Naive thymus-derived CD4-positive, alpha-beta T cell (primary cell): ENCODE measurements at regions not wholly inside any gene's neighbourhood (a gene's known extent, or its start where the extent isn't known, plus 50 kb on each side); places are given as distances from the start of the nearest gene placed in this dataset.

Experiments used
- ATAC-seq: fragments of 150-1000 bp; cut with Tn5 transposase; 2 replicates; pipeline ENCODE4 v1.10.0; 2021; ENCODE audit warnings: mild to moderate bottlenecking, moderate library complexity
- CTCF ChIA-PET: fragments of 350-600 bp; sonication (Branson Sonifier 250); formaldehyde crosslinking; loops from one replicate; lab custom pipeline; 2021; ENCODE audit warnings: antibody characterized with exemption; lab: Charles Lee
- POLR2A ChIA-PET: fragments of 350-600 bp; sonication (Branson Sonifier 250); formaldehyde crosslinking; loops from one replicate; lab custom pipeline; 2021; ENCODE audit warnings: antibody characterized with exemption, inconsistent platforms; lab: Charles Lee
- DNase-seq, 9 donors: peaks; one replicate each; pipeline versions ENCODE4 v3.0.0 to v3.0.0-alpha.2; 2020 to 2022; ENCODE audit warnings: mixed read lengths in 1 of 9
- H3K27ac ChIP-seq: one replicate; pipeline ENCODE4 v1.7.0; 2013; ENCODE audit warnings: mild to moderate bottlenecking, low read depth, low read length, moderate library complexity
- H3K27me3 ChIP-seq, 2 donors: one replicate each; pipeline ENCODE4 v1.7.0; 2013; ENCODE audit warnings: low read length in 2 of 2, mild to moderate bottlenecking in 2 of 2, moderate library complexity in 2 of 2; ENCODE audit not compliant: control insufficient read depth in 2 of 2, insufficient read depth in 2 of 2
- H3K36me3 ChIP-seq, 3 experiments: 1 replicate in 2 of 3; 2 replicates in 1 of 3; pipeline ENCODE4 v1.7.0; 2013; ENCODE audit warnings: low read length in 3 of 3, mild to moderate bottlenecking in 3 of 3, moderate library complexity in 1 of 3; ENCODE audit not compliant: insufficient read depth in 3 of 3, control insufficient read depth in 2 of 3
- H3K4me1 ChIP-seq, 2 donors: one replicate each; pipeline ENCODE4 v1.7.0; 2013; ENCODE audit warnings: low read length in 2 of 2, mild to moderate bottlenecking in 2 of 2, moderate library complexity in 1 of 2; ENCODE audit not compliant: control insufficient read depth in 2 of 2, insufficient read depth in 2 of 2
- H3K4me3 ChIP-seq: 2 replicates; pipeline ENCODE4 v1.7.0; 2013; ENCODE audit warnings: mild to moderate bottlenecking, low read length
- H3K9me3 ChIP-seq, 3 experiments: 1 replicate in 2 of 3; 2 replicates in 1 of 3; pipeline ENCODE4 v1.7.0; 2013; ENCODE audit warnings: low read length in 3 of 3; ENCODE audit not compliant: control insufficient read depth in 2 of 3
- H3K27ac Mint-ChIP-seq, 9 donors: one replicate each; pipeline ENCODE4 v1.8.0; 2020 to 2022; ENCODE audit warnings: mixed read lengths in 9 of 9, mild to moderate bottlenecking in 8 of 9, moderate library complexity in 5 of 9, inconsistent platforms in 2 of 9
- H3K27me3 Mint-ChIP-seq, 5 donors: one replicate each; pipeline ENCODE4 v1.8.0; 2021 to 2022; ENCODE audit warnings: mixed read lengths in 5 of 5, mild to moderate bottlenecking in 1 of 5
- H3K36me3 Mint-ChIP-seq, 5 donors: one replicate each; pipeline ENCODE4 v1.8.0; 2020 to 2022; ENCODE audit warnings: mixed read lengths in 5 of 5, mild to moderate bottlenecking in 3 of 5, inconsistent platforms in 1 of 5
- H3K4me1 Mint-ChIP-seq, 7 donors: one replicate each; pipeline ENCODE4 v1.8.0; 2020 to 2022; ENCODE audit warnings: mixed read lengths in 7 of 7, mild to moderate bottlenecking in 3 of 7, inconsistent platforms in 1 of 7
- H3K4me3 Mint-ChIP-seq, 10 donors: one replicate each; pipeline ENCODE4 v1.8.0; 2020 to 2022; ENCODE audit warnings: mild to moderate bottlenecking in 10 of 10, mixed read lengths in 10 of 10, moderate library complexity in 6 of 10, inconsistent platforms in 2 of 10
- H3K9me3 Mint-ChIP-seq, 11 donors: one replicate each; pipeline ENCODE4 v1.8.0; 2020 to 2022; ENCODE audit warnings: mixed read lengths in 11 of 11, mild to moderate bottlenecking in 4 of 11, inconsistent platforms in 1 of 11, moderate library complexity in 1 of 11
- intact Hi-C, 2 donors: fragments of 100-400 bp; cut with micrococcal nuclease; formaldehyde crosslinking; loops; one replicate each; pipeline ENCODE4 v1.15.1; 2023

GRCh38 chr1:186609183-186609582 lies 71.0 kb downstream of the PTGS2 start:
- Mint-ChIP-seq H3K36me3 (peaks cover 0 to 3% (median 0%) of the 10 kb centered on the region in 5 donors), H3K9me3 (peaks cover 0 to 10% (median 0%) of the 10 kb centered on the region in 11 donors), H3K4me3 (no peak overlapping the region), H3K27ac (no peak overlapping the region), H3K27me3 (peaks cover 9 to 61% (median 25%) of the 10 kb centered on the region in 5 donors), H3K4me1 (peaks cover 5 to 12% (median 6%) of the 10 kb centered on the region in 7 donors)
- Histone ChIP-seq H3K4me1 (peaks cover 0 to 4% of the 10 kb centered on the region in 2 donors), H3K4me3 (no peak overlapping the region), H3K9me3 (no peaks in the 10 kb centered on the region), H3K27ac (no peak overlapping the region), H3K36me3 (no peaks in the 10 kb centered on the region), H3K27me3 (no peaks in the 10 kb centered on the region)
- ATAC-seq = no peak
- CTCF ChIA-PET = no interaction called here
- no peak for DNase-seq
- intact Hi-C loops = loop anchor here in 1 of 2 donors (5.0 kb wide), 1 partner anchor 198 kb away; no protein-coding TSS in a partner anchor
- POLR2A ChIA-PET = no interaction called here

DNA sequence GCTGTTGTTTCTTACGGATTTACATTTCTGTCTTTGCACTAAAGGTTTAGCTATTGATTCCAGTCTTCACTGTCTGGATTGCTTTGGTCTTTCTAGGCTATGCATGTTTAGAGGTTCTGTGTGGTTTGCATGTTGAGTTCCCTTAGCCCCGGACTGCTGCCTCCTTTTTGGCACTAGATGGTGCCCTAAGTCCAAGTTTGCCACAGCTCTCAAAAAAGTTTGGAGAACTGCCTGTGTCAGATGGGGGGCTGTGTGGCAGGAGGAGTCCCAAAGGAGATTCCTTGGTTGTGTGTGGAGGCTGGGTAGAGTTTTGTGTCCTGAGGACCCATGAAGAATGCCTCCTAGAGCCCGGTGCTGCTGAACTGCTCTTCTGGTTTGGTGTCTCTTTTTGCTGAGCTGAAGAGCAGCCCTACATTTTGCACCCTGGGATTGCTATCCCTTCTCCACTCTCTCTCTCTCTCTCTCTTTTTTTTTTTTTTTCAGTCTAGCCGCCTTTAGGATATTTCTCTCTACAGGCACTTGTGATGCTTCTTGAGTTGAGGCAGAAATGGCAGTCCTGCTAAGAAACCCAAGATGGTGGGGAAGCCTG lies 74.4 kb downstream of the PTGS2 start:
- Histone ChIP-seq H3K4me3 (no peak overlapping the region), H3K27me3 (no peaks in the 10 kb centered on the region), H3K36me3 (no peaks in the 10 kb centered on the region), H3K9me3 (no peaks in the 10 kb centered on the region), H3K27ac (no peak overlapping the region), H3K4me1 (no peaks in the 10 kb centered on the region)
- POLR2A ChIA-PET = no interaction called here
- Mint-ChIP-seq H3K27ac (no peak overlapping the region), H3K4me1 (no peaks in the 10 kb centered on the region), H3K9me3 (peaks cover 0 to 12% (median 0%) of the 10 kb centered on the region in 11 donors), H3K27me3 (peaks cover 14 to 64% (median 35%) of the 10 kb centered on the region in 5 donors), H3K36me3 (no peaks in the 10 kb centered on the region), H3K4me3 (no peak overlapping the region)
- DNase-seq (peak in 4 of 9 donors; percentile 6 to 36 (median 18)), ATAC-seq (peak; percentile 54)
- intact Hi-C loops = loop anchor here in 1 of 2 donors (1.0 to 5.0 kb wide), 5 partner anchors 8 to 380 kb away; no protein-coding TSS in a partner anchor
- CTCF ChIA-PET = interaction anchor here (1.4 kb wide), 1 partner anchor 380 kb away, joined by 5 read pairs; no protein-coding TSS in a partner anchor

DNA sequence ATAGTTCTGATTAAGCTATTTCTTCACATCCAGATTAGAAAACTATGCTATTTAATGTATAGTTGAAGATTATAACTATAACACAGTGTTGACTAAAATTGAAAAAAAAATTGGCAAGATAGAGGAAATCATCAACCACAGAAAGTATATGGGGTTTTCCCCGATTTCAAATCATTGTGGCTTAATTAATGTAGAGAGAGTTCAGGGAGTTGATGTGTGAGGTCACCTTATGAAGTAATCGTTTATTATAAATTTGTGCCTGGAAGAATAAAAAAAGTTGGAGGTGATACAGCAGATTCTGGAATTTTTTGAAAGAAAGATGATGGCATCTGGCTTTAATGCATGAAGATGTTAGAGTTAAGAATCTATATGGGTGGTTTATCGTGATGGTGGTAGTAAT lies 84.3 kb downstream of the PTGS2 start:
- H3K27me3 Mint-ChIP-seq = peaks cover 0 to 43% (median 0%) of the 10 kb centered on the region in 5 donors
- intact Hi-C loops = no loop called here
- ATAC-seq (no peak), DNase-seq (no peak)
- ChIA-PET CTCF (no interaction called here), POLR2A (interaction anchor here (0.6 kb wide), 1 partner anchor 1932 kb away, joined by 3 read pairs; no protein-coding TSS in a partner anchor)
- Histone ChIP-seq H3K27me3 (no peaks in the 10 kb centered on the region), H3K9me3 (peaks cover 0 to 6% (median 0%) of the 10 kb centered on the region in 3 experiments), H3K36me3 (no peaks in the 10 kb centered on the region), H3K4me3 (no peak overlapping the region), H3K4me1 (no peaks in the 10 kb centered on the region), H3K27ac (no peak overlapping the region)
- H3K27ac Mint-ChIP-seq = no peak overlapping the region
- H3K4me3 Mint-ChIP-seq = no peak overlapping the region
- H3K4me1 Mint-ChIP-seq = peaks cover 0 to 7% (median 0%) of the 10 kb centered on the region in 7 donors
- peaks cover 0 to 10% (median 0%) of the 10 kb centered on the region in 5 donors for H3K36me3 Mint-ChIP-seq
- H3K9me3 Mint-ChIP-seq = peaks cover 3 to 24% (median 9%) of the 10 kb centered on the region in 11 donors

- Mint-ChIP-seq H3K36me3 (peaks cover 0 to 10% (median 0%) of the 10 kb centered on the region in 5 donors), H3K4me3 (no peak overlapping the region), H3K4me1 (no peaks in the 10 kb centered on the region), H3K27me3 (no peaks in the 10 kb centered on the region), H3K27ac (no peak overlapping the region), H3K9me3 (peaks cover 1 to 16% (median 7%) of the 10 kb centered on the region in 11 donors)
- ChIA-PET POLR2A (no interaction called here), CTCF (no interaction called here)
- DNase-seq = no peak
- intact Hi-C loops = no loop called here
- Histone ChIP-seq H3K36me3 (no peaks in the 10 kb centered on the region), H3K9me3 (peaks cover 0 to under 1% (median 0%) of the 10 kb centered on the region in 3 experiments), H3K27ac (no peak overlapping the region), H3K4me1 (no peaks in the 10 kb centered on the region), H3K27me3 (no peaks in the 10 kb centered on the region), H3K4me3 (no peak overlapping the region)
- ATAC-seq = no peak
These were observed 101.8 kb downstream of the PTGS2 start for GRCh38 chr1:186578325-186579016.

GRCh38 chr1:186577633-186578032 lies 102.6 kb downstream of the PTGS2 start:
- H3K9me3 ChIP-seq = no peaks in the 10 kb centered on the region
- ATAC-seq (no peak), DNase-seq (no peak)
- Mint-ChIP-seq H3K4me3 (no peak overlapping the region), H3K36me3 (peaks cover 0 to 5% (median 0%) of the 10 kb centered on the region in 5 donors), H3K9me3 (peaks cover 0 to 10% (median 2%) of the 10 kb centered on the region in 11 donors), H3K27me3 (no peaks in the 10 kb centered on the region), H3K4me1 (no peaks in the 10 kb centered on the region), H3K27ac (no peak overlapping the region)
- no peaks in the 10 kb centered on the region for H3K4me1 ChIP-seq
- no peak overlapping the region for H3K27ac ChIP-seq
- CTCF ChIA-PET = no interaction called here
- no peaks in the 10 kb centered on the region for H3K27me3 ChIP-seq
- H3K36me3 ChIP-seq = no peaks in the 10 kb centered on the region
- no peak overlapping the region for H3K4me3 ChIP-seq
- intact Hi-C loops = no loop called here
- POLR2A ChIA-PET = no interaction called here

GRCh38 chr1:186577216-186577615 lies 103.0 kb downstream of the PTGS2 start:
- H3K27me3 Mint-ChIP-seq = no peaks in the 10 kb centered on the region
- ATAC-seq = no peak
- CTCF ChIA-PET = no interaction called here

More at GRCh38 chr1:186577216-186577615, 103.0 kb downstream of the PTGS2 start:
- Mint-ChIP-seq H3K27ac (no peak overlapping the region), H3K4me3 (no peak overlapping the region), H3K4me1 (no peaks in the 10 kb centered on the region), H3K9me3 (peaks cover 0 to 6% (median 1%) of the 10 kb centered on the region in 11 donors), H3K36me3 (peaks cover 0 to 5% (median 0%) of the 10 kb centered on the region in 5 donors)
- H3K27ac ChIP-seq = no peak overlapping the region
- intact Hi-C loops = no loop called here
- H3K27me3 ChIP-seq = no peaks in the 10 kb centered on the region
- no peak for DNase-seq
- no peaks in the 10 kb centered on the region for H3K9me3 ChIP-seq
- no peaks in the 10 kb centered on the region for H3K36me3 ChIP-seq
- H3K4me1 ChIP-seq = no peaks in the 10 kb centered on the region
- POLR2A ChIA-PET = no interaction called here
- no peak overlapping the region for H3K4me3 ChIP-seq
